ENCODE measurements at regions not wholly inside any gene's neighbourhood (a gene's known extent, or its start where the extent isn't known, plus 50 kb on each side); places are given as distances from the start of the nearest gene placed in this dataset.

- DNase-seq (ENCODE audit: low read depth), result no peak
Observed at GRCh38 chr1:59057796-59058195, 239.1 kb upstream of the FGGY start.

GRCh38 chr1:59058665-59059439 lies 238.0 kb upstream of the FGGY start:
- no peak for DNase-seq (ENCODE audit: low read depth)

- DNase-seq (ENCODE audit: low read depth), result no peak
Observed at GRCh38 chr1:59061876-59062275, 235.0 kb upstream of the FGGY start.

GRCh38 chr1:59062743-59063142 lies 234.2 kb upstream of the FGGY start:
- DNase-seq (ENCODE audit: low read depth), result no peak

- no peak for DNase-seq (ENCODE audit: low read depth)
Observed at GRCh38 chr1:59063501-59063900, 233.4 kb upstream of the FGGY start.

- DNase-seq (ENCODE audit: low read depth), result no peak
Observed at GRCh38 chr1:59064592-59064991, 232.3 kb upstream of the FGGY start.

- no peak for DNase-seq (ENCODE audit: low read depth)
Observed at GRCh38 chr1:59066236-59066635, 230.7 kb upstream of the FGGY start.

GRCh38 chr1:59070610-59071009 lies 226.3 kb upstream of the FGGY start:
- DNase-seq (ENCODE audit: low read depth), result no peak

- DNase-seq (ENCODE audit: low read depth), result no peak
Observed at GRCh38 chr1:59071289-59071688, 225.6 kb upstream of the FGGY start.

GRCh38 chr1:59071876-59072582 lies 224.9 kb upstream of the FGGY start:
- no peak for DNase-seq (ENCODE audit: low read depth)

GRCh38 chr1:59072583-59072947 lies 224.3 kb upstream of the FGGY start:
- DNase-seq (ENCODE audit: low read depth), result no peak

GRCh38 chr1:59074598-59074997 lies 222.3 kb upstream of the FGGY start:
- no peak for DNase-seq (ENCODE audit: low read depth)

- no peak for DNase-seq (ENCODE audit: low read depth)
Observed at GRCh38 chr1:59075021-59075420, 221.9 kb upstream of the FGGY start.

GRCh38 chr1:59076612-59077011 lies 220.3 kb upstream of the FGGY start:
- no peak for DNase-seq (ENCODE audit: low read depth)

GRCh38 chr1:59077466-59078069 lies 219.3 kb upstream of the FGGY start:
- no peak for DNase-seq (ENCODE audit: low read depth)

- DNase-seq (ENCODE audit: low read depth), result no peak
Observed at GRCh38 chr1:59078070-59078800, 218.7 kb upstream of the FGGY start.

GRCh38 chr1:59078866-59079265 lies 218.0 kb upstream of the FGGY start:
- no peak for DNase-seq (ENCODE audit: low read depth)

- DNase-seq (ENCODE audit: low read depth), result no peak
Observed at GRCh38 chr1:59079434-59080140, 217.3 kb upstream of the FGGY start.

GRCh38 chr1:59081181-59081580 lies 215.7 kb upstream of the FGGY start:
- DNase-seq (ENCODE audit: low read depth), result no peak

GRCh38 chr1:59081795-59082194 lies 215.1 kb upstream of the FGGY start:
- DNase-seq (ENCODE audit: low read depth), result peak; percentile 32

- no peak for DNase-seq (ENCODE audit: low read depth)
Observed at GRCh38 chr1:59083946-59084865, 212.7 kb upstream of the FGGY start.
